SHP77 (cell line): ENCODE measurements at regions not wholly inside any gene's neighbourhood (a gene's known extent, or its start where the extent isn't known, plus 50 kb on each side); places are given as distances from the start of the nearest gene placed in this dataset.

Source experiments
- DNase-seq, 2 experiments: peaks; one replicate each; lab custom pipeline; 2025; lab: John Stamatoyannopoulos, UW

DNA sequence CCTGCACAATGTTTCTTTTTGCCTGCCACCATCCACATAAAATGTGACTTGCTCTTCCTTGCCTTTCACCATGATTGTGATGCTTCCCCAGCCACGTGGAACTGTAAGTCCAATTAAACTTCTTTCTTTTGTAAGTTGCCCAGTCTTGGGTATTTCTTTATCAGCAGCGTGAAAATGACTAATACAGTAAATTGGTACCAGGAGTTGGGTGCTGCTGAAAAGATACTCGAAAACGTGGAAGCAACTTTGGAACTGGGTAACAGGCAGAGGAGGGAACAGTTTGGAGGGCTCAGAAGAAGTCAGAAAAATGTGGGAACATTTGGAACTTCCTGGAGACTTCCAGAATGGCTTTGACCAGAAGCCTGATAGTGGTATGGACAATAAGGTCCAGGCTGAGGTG, 425.3 kb downstream of the GPATCH2 start:
- DNase-seq, result no peak

DNA sequence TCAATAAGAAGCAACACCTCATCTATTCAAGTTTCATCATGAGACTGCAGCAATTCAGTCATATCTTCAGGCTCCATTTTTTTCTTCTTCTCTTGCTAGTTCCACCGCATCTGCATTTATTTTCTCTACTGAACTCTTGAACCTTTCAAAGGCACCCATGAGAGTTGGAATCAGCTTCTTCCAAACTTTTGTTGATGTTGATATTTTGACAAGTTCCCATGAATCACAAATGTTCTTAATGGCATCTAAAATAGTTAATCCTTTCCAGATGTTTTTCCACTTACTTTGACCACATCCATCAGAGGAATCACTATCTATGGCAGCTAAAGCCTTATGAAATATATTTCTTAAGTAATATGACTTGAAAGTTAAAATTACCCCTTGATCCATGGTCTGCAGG, 434.3 kb downstream of the GPATCH2 start:
- DNase-seq, result no peak

DNA sequence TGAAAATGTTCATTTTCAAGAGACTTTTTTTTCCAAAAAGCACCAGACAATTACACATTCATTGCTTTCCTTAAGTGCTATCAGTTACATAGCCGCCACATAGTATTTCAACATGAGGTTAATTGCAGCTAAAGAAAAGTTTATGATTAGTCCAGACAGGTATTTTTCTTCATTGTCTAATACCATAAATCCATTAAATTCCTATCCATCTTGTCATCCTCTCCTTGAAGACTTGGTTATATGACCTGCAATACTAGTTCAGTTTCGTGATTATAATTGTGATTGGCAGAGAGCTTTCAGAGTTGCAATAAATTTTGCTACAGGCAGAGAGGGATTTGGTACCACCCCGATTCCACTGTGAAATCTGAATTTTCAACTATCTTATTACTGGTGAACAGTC, 437.7 kb downstream of the GPATCH2 start:
- no peak for DNase-seq

DNA sequence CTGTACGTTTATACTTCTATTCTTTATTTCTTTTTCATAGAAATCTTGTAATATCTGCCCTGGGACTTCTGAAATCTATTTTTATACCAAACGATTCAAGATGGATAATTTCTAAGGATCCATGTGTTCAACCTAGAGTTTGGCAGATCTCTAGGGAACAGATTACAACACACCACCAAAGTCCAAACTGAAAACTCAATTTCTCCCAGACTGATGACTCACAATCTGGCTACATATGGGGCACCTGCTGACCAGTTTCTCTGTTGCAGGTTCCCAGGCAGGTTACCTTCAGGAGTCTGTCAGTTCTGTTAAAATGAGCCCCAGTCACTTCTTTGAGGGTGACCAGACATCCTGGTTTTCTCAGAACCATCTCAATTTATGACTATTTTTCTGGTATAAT, 439.4 kb downstream of the GPATCH2 start:
- DNase-seq, result no peak

DNA sequence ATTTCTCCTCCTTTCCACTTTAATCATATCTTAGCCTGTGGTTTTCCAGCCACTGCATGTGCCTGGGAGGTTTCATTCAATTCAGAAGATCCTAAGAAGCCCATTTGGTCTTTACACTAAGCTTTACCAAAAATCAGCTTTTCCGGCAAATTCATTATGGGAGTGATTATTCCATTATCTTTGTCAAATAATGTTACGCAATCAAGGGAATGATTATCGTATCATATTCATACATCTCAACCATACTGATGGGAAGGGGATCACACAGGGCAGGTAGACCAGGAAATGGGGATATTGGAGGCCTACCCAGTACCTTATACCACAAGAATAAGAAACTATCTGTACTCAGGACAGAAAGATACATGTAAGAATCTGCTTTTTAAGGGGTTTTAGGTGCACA, 440.5 kb downstream of the GPATCH2 start:
- no peak for DNase-seq

DNA sequence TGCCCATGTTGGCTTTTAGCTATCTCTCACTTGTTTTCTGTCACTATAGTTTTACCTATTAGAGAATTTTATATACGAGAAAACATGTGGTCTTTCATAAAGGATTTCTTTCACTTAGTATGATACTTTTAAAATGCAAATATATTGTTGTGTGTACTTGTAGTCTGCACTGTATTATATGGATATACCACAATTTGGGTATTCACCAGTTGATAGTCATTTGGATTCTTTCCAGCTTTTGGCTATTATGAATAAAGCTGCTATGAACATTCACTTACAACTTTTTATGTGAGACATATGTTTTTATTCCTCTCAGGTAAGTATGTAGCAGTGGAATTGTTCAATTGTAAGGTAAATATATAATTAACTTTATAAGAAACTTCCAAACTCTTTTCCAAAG, 441.5 kb downstream of the GPATCH2 start:
- DNase-seq, result no peak

DNA sequence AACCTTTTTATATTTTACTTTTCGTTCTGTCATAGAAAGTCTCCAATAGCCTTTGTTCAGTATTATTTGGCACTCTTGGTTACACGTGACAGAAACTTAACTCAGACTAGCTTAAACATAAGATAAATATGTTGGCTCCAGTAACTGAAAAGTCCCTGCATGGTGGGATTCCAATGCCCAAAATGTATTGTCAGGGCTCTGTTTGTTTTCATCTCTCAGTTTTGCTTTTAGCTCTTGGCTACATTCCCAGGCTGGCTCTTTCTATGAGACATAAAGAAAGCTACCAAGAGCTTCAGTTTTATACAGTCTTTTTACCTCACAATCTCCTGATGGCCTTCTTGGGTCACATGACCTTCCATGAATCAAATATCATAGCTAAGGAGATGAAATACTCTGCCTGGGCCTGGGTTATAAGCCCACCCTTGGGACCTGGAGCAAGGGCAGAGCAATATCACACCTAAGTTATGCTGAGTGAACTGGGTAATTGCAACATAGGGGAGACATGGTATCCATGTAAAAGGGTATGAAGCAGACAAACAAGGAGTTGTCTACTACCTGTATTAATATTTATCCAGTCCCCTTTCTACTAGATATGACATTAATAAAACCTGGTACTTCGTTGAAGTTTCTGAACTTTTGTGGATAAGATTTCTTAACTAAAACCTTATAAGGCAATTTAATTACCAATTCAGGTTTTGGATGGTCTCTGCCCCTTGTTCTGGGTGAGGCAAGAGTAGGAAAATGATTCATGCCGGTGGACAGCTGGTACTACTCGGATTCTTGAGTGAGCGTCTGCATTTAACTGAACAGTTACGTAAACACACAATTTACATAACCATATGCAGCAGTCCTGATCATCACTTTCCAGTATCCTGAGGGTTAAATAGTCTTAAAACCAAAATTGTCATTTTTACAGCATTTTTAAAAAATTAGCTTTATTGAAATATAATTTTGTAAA, 442.3 kb downstream of the GPATCH2 start:
- no peak for DNase-seq

DNA sequence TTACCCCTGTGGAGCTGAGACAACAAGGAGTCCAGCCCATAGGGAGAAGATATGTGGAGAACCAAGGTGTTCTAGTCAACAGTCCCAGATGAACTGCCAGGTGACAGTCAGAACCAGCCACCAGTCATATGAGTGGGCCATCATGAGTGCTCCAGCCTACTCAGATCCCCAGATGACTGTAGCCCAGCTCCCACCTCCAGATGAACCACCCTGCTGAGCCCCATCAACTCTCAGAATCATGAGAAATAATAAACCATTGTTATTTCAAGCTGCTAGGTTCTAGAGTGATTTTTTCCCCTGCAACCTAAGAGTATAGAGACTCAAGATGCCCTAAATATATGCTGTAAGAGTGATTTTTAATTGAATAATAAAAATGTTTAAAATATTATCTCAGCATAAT, 444.2 kb downstream of the GPATCH2 start:
- no peak for DNase-seq

DNA sequence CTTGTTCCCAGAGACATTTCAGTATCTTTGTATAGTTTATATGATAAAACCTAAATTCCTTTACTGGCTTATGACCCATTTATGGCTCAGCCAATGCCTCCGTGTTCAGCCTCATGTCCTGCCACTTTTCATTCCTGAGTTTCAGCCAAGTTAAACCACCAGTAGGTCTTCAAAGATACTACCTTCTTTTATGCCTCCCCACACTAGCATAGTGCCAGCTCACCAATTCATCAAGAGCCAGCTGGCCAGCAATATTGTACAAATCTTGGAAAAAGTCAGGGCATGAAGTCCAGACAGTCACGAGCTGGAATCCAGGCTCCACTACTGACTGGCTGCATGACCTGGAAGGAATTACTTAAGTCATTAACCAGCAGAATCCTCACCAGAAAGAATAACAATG, 446.0 kb downstream of the GPATCH2 start:
- no peak for DNase-seq

DNA sequence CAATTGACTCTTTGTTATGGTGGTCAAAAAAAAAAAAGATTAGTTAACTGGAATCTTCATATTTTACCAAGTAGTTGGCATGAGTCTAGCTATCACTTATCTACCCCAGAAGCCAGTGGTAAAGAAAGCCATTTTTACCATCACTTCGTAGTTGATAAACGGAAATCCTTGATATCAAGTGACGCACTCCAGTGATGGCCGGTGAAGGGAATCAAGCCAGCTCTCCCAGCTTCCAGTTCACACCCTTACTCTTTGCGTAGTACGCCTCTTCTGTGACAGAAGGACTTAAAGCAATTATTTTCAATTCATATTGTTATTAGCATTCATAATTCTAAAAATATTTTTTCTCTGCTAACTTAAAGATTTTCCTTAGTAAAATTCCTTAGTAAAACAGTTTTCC, 447.9 kb downstream of the GPATCH2 start:
- DNase-seq, result no peak

DNA sequence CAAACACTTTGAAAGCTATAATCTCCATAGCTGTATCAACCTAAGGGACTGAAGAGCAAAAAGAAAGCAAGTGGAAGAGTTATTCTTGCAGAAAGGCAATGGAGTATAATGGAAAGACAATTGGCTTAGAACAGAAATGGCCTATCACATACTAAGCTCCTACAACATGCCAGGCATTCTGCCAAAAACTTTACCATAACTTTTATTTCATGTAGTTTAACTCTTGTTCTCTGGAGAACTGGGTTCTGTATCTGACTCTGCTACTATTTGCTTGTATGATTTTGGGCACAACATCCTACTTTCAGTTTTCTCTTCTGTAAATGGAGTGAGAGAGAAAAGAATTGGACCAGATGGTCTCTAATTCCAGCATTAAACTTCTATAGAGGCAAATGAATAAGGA, 449.1 kb downstream of the GPATCH2 start:
- DNase-seq, result no peak

DNA sequence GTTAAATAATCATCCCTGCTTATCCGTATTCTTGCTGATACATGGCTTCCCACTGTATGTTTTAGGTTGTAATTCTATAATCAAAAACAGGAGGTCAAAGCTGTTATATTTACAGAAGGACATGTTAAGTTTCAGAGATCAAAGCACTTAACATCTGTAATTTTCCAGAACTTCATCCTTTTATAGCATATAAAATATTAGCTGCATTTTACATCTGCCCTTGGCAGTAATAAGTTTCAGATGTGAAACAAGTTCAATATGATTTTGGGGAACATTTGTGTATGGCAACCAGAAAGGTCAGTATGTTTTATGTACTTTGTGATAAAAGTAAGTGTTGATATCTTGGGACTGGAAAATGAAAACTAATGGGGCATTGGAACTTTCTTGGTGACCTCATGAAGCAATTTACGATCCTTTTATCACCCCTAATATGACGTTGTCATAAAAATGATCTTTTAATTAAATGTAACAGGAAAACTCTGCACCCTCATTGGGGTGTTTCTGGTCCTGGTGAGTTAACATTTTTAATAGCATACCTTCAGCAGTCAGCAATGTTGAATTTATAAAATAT, 449.6 kb downstream of the GPATCH2 start:
- no peak for DNase-seq

DNA sequence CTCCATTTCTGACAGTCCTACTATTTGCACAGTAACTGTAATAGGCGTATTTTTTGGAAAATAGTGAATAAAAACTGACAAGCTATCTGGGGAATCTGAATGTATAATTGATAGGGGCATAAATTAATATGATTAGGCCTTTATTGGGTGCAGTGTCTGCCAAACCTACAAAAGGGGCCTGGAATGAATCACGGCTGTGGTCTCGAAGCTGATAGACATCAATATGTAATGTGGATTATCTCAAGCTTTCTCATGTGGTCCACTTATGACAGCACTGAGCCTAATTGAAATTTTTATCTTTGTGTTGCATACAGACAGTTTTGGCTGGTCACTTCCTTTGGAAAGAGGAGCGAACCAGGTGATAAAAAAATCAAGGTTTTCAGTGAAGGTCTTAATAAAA, 450.4 kb downstream of the GPATCH2 start:
- DNase-seq, result no peak

DNA sequence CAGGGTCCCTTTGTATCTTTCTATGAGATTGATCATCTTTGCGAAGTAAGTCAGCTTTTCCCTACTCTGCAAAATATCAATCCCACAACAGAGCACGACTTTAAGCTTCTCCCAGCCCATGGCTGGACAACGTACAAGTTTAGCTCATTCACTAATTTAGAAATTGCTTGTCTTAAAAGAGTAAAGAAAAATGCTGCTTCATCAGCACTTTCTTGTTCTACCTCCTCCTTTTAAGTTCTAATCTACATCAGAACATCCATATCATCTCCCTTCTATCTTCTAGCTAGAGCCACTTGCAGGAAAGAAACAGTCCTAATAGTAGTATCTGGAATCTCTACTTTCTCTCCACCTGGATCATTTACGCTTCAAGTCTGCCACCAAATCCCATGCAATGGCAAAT, 441.2 kb upstream of the ESRRG start:
- no peak for DNase-seq

DNA sequence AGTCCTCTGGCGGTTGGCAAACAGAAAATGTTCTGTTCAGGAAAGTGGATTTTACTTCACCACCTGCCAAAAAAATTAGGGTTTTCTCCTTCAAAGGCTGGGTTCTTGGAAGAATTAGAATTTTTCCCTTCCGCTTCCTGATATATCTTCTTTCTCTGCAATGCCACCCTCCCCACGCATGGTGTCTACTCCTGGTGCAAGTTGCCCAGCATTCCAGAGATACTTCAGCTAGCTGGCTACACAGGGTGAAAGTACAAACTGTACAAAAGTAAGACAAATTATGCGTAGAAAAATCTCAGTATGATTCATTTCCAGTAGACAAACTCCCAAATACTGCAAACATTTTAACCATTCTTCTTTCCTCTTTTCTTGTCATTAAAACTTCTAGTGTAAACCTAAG, 430.1 kb upstream of the ESRRG start:
- DNase-seq, result no peak

DNA sequence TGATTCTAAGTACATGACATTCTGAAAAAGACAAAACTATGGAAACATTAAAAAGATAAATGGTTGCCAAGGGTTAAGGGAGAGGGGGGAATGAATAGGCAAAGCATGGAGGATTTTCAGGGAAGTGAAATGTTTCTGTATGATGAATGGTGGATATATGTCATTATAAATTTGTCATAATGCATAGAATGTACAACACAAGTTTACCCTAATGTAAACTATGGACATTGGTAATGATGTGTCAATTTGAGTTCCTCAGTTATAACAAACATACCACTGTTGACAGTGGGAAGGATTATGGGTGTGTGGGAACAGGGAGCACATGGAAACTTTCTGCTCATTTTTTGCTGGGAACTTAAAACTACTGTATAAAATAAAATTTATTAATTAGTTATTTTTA, 427.1 kb upstream of the ESRRG start:
- no peak for DNase-seq

DNA sequence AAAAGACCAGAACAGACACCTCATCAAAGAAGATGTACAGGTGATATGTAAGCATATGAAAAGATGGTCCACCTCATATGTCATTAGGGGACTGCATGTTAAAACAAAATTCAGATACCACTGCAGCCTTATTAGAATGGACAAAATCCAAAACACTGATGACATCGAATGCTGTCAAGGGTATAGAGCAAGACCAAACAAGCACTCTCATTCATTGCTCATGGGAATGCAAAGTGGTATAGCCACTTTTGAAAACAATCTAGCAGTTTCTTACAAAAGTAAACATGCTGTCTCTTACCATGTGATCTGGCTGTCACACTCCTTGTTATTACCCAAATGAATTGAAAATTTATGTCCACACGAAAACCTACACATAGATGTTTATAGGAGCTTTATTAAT, 426.6 kb upstream of the ESRRG start:
- no peak for DNase-seq

DNA sequence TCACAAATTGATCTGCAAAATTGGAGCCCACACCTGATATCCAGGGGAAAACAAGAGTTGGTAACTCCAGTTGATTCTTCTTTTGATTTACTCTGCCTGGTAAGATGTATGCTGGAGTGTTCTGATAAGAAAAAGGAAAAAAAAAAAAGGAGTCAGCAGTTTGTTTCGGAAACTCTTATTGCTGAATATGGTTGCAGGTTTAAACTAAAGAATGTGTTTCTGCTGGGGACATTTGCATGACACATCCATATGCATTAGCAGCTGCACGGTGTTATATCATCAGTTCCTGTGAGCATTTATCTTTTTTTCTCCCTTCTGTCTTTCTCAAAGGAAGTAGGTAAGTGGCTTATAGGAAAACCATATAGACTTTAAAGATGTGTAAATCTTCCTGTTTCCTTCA, 418.5 kb upstream of the ESRRG start:
- DNase-seq, result no peak

DNA sequence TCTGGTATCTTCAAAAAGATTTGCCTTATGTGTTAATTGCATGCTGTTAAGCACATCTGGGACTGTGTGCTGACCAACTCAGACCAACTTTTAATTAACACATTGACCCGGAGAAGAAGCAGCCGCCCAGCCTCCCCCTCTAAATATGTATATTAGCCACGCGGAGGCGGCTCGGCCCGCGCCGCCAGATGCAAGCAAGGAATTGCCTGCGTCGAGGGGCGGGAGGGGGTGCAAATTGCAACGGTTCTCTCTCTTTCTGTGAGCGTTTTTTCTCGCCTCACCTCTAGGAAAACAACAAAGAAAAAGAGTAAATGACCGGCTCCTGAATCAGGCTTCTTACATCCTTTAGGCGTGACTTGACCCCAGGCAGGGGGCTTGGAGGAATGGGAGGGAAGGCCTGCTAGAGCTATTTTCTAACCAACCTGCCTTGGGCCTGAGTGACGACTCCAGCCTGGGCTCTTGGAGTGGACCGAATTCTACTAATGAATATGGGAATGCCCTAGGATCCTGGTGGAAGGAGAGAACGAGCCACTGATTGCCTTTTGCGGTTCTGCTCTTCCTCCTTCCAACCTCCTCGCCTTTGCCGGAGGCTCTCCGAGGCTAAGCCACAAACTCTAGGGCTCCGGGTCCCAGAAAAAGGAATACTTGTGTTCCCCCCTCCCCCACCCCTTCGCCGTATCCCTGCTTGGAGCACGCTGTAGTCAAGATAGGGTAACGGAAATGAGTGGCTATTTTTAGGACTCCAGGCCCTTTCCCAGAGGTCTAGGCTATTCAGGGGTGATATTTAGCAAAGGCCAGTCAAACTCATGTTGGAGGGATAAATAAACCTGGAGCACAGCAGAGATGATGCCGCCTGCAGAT, 417.0 kb upstream of the ESRRG start:
- no peak for DNase-seq

DNA sequence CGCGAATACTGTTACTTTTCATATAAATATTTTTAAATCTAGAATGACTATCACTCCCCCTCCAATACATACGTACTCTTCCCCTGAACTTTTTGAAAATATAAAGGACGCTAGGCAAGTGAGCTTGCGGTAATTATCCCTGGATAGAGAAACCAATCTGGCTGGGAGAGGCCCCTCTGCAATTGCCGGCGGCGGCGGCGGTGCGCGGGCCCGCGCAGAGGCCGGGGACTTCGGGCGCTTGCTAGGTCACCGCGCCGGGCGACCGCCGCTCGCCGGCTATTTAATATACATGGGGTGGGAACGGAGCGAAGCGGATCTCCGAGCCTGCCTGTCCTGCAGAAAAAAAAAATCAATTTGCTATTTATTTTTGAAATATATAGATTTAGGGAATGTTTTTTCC, 416.3 kb upstream of the ESRRG start:
- no peak for DNase-seq

DNA sequence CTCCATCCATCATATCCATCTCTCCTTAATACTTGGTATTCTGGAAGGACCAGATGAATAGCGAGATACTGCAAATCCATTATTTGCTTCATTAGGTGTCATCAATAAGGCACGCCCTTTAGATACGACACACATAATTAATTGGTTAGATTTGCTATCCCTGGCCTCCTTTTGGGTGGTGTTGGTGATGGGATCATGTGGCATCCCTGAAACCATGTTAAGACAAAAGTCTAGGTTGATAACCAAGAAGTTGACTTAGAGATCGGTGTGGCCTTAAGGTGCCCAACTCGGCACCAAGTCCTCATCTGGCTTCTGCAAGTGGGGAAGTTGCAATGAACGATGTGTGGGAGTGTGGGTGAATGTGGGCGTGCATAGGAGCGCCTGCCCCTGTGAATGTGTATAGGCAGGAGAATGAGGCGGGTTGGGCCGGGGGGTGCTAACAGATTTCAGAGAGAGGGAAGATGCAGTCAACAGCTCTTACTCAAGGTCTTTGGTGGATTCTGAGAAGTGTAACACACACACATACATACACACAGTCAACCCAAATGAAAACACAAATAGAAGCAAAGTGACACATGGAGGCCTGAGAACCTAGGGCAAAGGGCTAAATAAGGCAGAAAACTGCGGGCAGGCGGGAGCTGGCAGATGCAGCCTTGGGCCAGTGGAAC, 415.7 kb upstream of the ESRRG start:
- no peak for DNase-seq

DNA sequence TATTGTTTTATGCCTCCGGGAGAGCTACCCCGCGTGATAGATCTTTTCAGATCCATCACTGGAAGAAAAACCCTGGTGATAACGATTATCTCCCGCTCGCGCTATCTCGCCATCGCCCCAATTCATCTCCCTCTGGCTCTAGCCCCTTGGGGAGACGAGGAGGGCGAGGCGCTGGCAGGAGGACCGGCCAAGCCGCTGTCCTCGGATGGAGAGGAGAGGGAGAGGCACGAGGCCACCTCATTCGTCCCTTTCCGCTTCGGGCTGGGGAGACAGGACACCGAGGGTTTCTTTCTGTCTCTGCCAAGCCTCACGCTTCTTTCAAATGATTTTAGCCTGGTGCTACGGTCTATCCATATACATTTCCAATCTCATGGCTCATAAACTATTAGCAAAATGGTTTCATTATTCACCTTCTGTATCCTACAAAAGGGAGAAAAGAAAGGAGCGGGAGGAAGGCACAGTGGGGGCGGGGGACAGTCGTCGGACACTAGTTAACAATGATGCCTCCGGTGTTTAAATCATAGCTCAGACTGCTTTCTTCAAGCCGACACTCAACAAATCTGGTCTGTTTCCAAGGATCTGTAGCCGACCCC, 415.0 kb upstream of the ESRRG start:
- no peak for DNase-seq
